VCaP (cell line): ENCODE measurements at regions not wholly inside any gene's neighbourhood (a gene's known extent, or its start where the extent isn't known, plus 50 kb on each side); places are given as distances from the start of the nearest gene placed in this dataset.

Experiments
- H3K27ac ChIP-seq: fragments of 450-650 bp; 2 replicates; pipeline ENCODE4 v1.5.1; 2017
- TF ChIP-seq, protein P1 (sequence below): fragments of 450-650 bp; conservative IDR thresholded peaks from 2 replicates; pipeline ENCODE4 v1.5.1; 2017; ENCODE audit warnings: mild to moderate bottlenecking, moderate library complexity

GRCh38 chr16:7218936-7219335 lies 113.7 kb upstream of the RBFOX1 start:
- H3K27ac ChIP-seq: no peak overlapping the region
- TF ChIP-seq, protein P1, sequence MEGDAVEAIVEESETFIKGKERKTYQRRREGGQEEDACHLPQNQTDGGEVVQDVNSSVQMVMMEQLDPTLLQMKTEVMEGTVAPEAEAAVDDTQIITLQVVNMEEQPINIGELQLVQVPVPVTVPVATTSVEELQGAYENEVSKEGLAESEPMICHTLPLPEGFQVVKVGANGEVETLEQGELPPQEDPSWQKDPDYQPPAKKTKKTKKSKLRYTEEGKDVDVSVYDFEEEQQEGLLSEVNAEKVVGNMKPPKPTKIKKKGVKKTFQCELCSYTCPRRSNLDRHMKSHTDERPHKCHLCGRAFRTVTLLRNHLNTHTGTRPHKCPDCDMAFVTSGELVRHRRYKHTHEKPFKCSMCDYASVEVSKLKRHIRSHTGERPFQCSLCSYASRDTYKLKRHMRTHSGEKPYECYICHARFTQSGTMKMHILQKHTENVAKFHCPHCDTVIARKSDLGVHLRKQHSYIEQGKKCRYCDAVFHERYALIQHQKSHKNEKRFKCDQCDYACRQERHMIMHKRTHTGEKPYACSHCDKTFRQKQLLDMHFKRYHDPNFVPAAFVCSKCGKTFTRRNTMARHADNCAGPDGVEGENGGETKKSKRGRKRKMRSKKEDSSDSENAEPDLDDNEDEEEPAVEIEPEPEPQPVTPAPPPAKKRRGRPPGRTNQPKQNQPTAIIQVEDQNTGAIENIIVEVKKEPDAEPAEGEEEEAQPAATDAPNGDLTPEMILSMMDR: no peak

DNA sequence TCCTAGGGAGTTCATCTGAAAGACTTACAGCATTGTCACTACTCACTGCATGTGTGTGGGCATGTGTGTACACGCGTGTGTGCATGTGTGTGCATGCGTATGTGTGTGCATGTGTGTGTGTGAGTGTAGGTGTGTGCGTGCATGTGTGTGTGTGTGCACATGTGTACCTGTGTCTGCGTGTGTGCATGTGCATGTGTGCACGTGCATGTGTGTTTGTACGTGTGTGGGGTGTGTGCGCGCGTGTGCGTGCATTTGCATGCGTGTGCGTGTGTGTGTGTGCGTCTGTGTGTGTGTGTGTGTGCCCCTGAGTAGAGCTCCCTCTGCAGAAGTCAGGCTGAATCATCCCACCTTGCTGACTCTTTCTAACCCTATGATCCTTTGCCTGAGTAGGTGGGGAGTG lies 114.8 kb upstream of the RBFOX1 start:
- H3K27ac ChIP-seq: no peak overlapping the region
- TF ChIP-seq, protein P1: no peak

DNA sequence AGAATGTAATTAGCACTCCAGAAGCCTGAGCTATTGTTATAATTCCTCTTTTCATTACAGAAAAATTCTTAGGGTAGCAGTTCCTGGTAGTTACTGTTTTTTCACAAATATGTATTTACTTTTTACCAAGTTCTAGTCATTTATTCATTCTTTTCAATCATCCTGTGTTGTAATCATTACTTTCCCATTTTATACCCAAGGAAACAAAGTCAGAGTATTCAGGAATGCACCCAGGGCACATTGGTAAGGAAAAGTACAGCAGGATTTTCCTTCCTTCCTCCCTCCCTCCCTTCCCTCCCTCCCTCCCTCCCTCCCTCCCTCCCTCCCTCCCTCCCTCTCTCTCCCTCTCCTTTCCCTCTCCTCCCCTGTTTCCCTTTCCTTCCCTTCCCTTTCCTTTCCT lies 115.9 kb upstream of the RBFOX1 start:
- TF ChIP-seq, protein P1: no peak
- H3K27ac ChIP-seq: no peak overlapping the region

DNA sequence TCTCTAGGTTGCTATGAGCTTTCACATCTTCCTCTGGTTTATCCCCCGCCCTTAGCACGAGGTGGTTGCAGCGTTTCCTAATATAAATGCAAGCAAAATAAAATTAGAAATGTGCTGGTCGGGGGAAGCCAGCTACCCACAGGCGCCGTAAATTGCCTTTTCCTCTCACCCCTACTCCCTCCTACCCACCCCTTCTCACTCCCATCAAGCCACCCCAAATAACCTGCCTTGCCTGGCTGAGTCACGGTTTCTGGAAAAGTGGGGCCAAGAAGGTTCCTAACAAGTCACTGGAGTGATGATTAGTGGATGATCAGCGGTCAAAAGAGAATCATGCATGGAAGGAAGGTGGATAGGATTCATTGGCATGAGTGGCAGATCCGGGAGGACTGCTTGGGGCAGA lies 120.9 kb upstream of the RBFOX1 start:
- no peak overlapping the region for H3K27ac ChIP-seq
- TF ChIP-seq, protein P1: no peak

- TF ChIP-seq, protein P1: no peak
- no peak overlapping the region for H3K27ac ChIP-seq
Measured at GRCh38 chr16:7209598-7209997, 123.0 kb upstream of the RBFOX1 start.

- no peak overlapping the region for H3K27ac ChIP-seq
- TF ChIP-seq, protein P1: no peak
Measured at GRCh38 chr16:7206469-7206868, 126.2 kb upstream of the RBFOX1 start.

GRCh38 chr16:7200320-7200719 lies 132.3 kb upstream of the RBFOX1 start:
- TF ChIP-seq, protein P1: no peak
- no peak overlapping the region for H3K27ac ChIP-seq

DNA sequence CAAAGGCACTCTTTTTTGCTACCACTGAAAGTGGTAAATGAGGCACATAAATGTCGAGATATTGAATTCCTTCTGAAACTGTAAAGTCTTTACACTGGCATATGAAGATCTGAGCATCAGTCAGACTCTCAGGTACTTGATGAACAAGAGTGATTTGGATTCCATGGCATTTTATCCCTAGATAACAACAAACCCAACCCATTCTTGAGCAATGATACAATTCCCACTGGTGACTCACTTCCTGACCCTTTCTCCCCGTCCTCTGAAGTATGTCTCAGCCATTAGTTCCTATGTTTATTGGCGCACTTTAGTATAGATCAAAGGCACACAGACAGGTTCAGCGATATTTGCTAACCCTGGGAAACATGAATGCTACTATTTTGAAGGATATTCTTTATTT lies 147.0 kb upstream of the RBFOX1 start:
- TF ChIP-seq, protein P1: no peak
- H3K27ac ChIP-seq: no peak overlapping the region
